ENCODE measurements at regions not wholly inside any gene's neighbourhood (a gene's known extent, or its start where the extent isn't known, plus 50 kb on each side); places are given as distances from the start of the nearest gene placed in this dataset.
"Not testable (repeated sequence)": the region's sequence is repeated elsewhere in the genome, so short reads cannot be mapped to it uniquely, and the experiment has no call there.

GRCh38 chr14:99995700-99996356, 69.4 kb upstream of the EVL start:
- intact Hi-C loops (cut with micrococcal nuclease), result loop anchor here (1.0 to 2.0 kb wide), 2 partner anchors 14 to 63 kb away; no protein-coding TSS in a partner anchor

- intact Hi-C loops (cut with micrococcal nuclease), result no loop called here
These were observed 68.2 kb upstream of the EVL start for GRCh38 chr14:99996951-99997571.

GRCh38 chr14:100000398-100000797, 64.8 kb upstream of the EVL start:
- intact Hi-C loops (cut with micrococcal nuclease), result not testable (repeated sequence)

GRCh38 chr14:100004392-100004791, 60.8 kb upstream of the EVL start:
- intact Hi-C loops (cut with micrococcal nuclease), result no loop called here

- intact Hi-C loops (cut with micrococcal nuclease), result no loop called here
These were observed 58.0 kb upstream of the EVL start for GRCh38 chr14:100007254-100007653.

- intact Hi-C loops (cut with micrococcal nuclease), result not testable (repeated sequence)
These were observed 55.4 kb upstream of the EVL start for GRCh38 chr14:100009802-100010201.

GRCh38 chr14:100010679-100011078, 54.5 kb upstream of the EVL start:
- intact Hi-C loops (cut with micrococcal nuclease), result no loop called here

- intact Hi-C loops (cut with micrococcal nuclease), result no loop called here
These were observed 53.4 kb upstream of the EVL start for GRCh38 chr14:100011628-100012325.

DNA sequence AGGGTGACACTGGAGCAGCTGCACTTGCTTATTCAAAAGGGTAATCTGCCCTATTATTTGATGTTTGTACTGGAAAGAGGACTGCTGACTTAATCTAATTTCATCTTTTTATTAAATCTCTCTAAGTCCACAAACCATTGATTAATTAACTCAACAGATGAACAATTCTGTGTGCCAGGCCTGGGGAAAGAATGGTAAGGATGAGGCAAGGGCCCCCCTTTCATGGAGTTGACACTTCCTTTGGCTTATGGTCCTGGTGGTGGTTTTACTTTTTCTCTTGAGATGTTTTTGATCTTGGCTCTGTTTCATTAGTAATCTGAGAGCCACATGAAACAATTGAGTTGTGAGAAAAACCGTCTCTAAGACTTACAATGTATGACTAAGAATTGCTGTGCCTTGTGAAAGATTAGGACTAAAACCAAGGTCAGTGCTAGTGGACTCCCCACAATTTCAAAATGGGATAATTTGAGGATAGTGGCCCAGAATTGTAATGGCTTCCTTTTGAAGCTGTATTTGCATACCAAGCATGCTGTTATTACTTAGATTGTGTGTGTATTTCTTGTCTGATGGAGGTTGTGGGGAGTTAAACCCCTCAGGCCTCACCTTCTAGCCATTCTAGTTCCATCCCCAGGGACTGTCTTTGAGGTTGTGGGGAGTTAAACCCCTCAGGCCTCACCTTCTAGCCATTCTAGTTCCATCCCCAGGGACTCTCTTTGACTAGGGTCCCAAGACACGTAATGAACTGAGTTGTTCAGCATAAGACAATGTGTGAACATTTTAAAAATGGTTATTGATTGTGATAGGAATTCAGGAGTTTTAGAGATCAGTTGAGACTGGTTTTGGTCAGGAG, 52.5 kb upstream of the EVL start:
- intact Hi-C loops (cut with micrococcal nuclease), result no loop called here

DNA sequence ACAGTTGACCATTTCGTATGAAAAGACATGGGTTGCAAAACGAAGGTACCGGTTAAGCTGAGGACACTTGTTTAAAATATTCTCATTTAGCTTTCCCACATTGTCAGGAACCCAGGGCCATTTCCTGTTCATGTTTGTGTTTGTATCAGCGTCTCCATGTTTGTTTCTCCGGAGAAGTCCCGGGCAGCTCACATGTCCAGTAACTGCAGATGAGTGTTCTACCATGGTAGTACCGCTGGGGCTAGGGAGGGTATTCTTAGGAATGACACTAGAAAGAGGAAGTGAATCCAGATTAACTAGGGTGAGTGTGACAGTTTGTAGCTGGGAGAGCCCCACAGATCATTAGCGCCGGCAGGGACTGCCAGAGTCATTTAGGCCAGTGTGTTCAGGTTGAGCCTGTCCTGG, 50.0 kb upstream of the EVL start:
- intact Hi-C loops (cut with micrococcal nuclease), result no loop called here

All from T-helper 1 cell treated with Interleukin-12 subunit alpha and Interleukin-12 subunit beta and Interleukin-4 antibody, amounts not matched to agents 30 ng/mL and 1 ng/mL, for 36 hours (primary cell).